ENCODE measurements at regions not wholly inside any gene's neighbourhood (a gene's known extent, or its start where the extent isn't known, plus 50 kb on each side); places are given as distances from the start of the nearest gene placed in this dataset.

- TF ChIP-seq CTCF (conservative IDR thresholded peaks at IDR 0.05 in 1 of 2, IDR thresholded peaks at IDR 0.05 in 1 of 2; ENCODE audit: low read depth in 1 of 2, low read length in 2 of 2) (no peak), EZH2 (IDR thresholded peaks at IDR 0.05; ENCODE audit: low read length, missing control alignments) (no peak)
Observed at GRCh38 chr9:79465156-79465555, 106.6 kb upstream of the TLE4 start.
